CD4-positive, alpha-beta T cell treated with Interleukin-12 subunit alpha and Interleukin-12 subunit beta, for 1 hour (primary cell): ENCODE measurements at regions not wholly inside any gene's neighbourhood (a gene's known extent, or its start where the extent isn't known, plus 50 kb on each side); places are given as distances from the start of the nearest gene placed in this dataset.

Experiments used
- DNase-seq: peaks from one replicate; pipeline ENCODE4 v3.0.0-alpha.2; 2020

DNA sequence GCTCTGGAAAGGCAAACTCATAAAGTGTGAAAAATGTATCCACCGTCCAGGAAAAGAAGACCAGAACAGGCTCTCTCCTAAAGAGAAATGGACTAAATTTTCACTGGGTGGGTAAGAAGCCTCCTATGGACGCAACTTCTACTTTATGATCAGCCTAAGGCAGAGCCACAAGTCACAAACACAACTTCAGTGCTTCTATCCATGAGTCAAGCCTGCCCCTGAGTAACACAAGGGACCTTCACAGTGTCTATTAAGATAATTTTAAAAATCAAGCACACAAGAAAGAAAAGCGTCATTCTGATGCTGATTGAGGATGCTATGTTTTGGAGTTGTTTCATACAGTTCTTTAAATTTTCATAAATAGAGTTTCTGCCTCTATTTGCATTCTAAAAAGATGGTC is 601.7 kb upstream of the ARID1B start:
- no peak for DNase-seq

DNA sequence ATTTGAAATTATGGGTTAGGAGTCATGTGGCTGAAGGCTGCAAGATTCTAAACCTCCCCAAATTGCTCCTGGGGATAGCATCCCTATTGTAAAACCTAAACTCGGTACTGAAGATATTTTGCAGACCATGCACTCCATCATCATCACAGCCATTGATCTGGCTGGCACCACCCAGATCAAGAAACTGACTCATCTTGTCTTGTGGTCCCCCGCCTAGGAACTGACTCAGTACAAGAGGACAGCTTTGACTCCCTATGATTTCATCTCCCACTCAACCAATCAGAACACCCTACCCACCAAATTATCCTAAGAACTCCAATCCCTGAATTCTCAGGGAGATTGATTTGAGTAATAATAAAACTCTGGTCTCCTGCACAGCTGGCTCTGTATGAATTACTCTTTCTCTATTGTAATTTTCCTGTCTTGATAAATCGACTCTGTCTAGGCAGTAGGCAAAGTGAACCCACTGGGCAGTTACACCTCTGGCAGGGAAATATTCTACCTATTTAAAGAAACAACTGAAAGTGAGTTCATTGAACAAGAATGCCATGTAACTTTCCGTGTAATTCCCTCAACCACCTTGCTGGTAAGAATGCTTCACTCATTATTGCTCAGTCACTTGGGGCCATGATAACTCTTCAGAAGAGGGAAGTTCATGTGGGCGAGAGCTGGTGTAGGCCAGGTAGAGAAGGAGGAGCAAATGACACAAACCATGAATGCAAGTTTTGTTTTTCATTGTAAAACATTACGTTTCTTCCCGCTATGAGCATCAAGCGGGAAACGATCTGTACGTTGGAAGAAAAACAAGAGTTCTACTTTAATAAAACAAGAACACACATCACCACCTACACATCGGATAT is 602.9 kb upstream of the ARID1B start:
- DNase-seq: no peak

DNA sequence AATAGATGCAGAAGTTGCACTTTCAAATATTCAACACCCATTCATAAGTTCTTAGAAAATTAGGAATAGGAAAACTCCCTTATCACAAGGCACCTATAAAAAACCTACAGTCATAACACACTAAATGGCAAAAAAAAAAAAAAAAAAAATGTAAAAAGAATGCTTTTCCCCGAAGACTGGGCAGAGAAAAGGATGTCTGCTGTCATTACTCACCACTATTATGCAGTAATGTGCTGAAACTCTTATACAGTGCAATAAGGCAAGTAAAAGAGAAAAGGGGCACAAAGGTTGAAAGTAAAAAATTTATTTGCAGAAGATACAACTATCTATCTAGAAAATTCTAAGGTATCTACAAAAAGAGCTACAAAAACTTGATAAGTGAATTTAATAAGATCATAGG is 607.8 kb upstream of the ARID1B start:
- DNase-seq: no peak

GRCh38 chr6:156167625-156168071 is 609.5 kb upstream of the ARID1B start:
- no peak for DNase-seq

GRCh38 chr6:156167016-156167624 is 610.1 kb upstream of the ARID1B start:
- DNase-seq: peak; percentile 15

DNA sequence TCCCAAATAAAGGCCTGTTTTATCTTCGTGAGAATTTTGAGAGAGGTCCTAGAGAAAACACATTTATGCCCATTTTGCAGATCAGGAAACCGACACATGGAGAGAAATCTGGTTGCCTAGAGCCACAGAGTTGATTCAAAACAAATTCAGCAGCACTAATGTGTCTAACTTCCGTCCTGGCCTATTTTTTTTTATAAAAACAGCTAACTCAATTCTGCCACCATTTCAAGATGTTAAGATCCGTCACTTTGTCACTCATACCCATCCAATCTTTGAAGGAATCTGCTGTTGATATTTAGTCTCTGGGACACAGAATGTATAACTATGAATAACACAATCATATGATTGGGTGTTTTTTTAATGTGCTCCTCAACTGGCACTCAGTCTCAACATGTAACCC is 611.1 kb upstream of the ARID1B start:
- DNase-seq: peak; percentile 32

GRCh38 chr6:156164701-156165452 is 612.3 kb upstream of the ARID1B start:
- no peak for DNase-seq

- DNase-seq: no peak
Observed at GRCh38 chr6:156163311-156163710, 613.9 kb upstream of the ARID1B start.

- DNase-seq: no peak
Observed at GRCh38 chr6:156161471-156161870, 615.7 kb upstream of the ARID1B start.

DNA sequence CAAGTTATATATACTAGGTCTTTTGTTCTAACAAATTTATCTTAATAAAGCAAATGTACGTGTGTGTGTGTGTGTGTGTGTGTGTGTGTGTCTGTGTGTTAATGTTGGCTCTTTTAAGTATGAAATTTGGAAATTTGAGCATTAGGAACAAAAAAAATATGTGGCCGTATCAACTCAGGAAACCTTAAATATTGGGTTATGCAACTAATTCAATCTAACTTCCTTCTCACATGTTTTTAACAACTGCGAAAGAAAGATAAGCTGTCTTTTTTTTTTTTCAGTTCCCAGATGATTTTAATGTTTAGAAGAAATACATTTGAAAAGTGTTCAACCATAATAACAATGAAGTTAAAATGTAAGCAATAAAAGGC is 616.4 kb upstream of the ARID1B start:
- no peak for DNase-seq

GRCh38 chr6:156160007-156160794 is 617.0 kb upstream of the ARID1B start:
- DNase-seq: no peak

- no peak for DNase-seq
Observed at GRCh38 chr6:156154896-156155295, 622.3 kb upstream of the ARID1B start.

DNA sequence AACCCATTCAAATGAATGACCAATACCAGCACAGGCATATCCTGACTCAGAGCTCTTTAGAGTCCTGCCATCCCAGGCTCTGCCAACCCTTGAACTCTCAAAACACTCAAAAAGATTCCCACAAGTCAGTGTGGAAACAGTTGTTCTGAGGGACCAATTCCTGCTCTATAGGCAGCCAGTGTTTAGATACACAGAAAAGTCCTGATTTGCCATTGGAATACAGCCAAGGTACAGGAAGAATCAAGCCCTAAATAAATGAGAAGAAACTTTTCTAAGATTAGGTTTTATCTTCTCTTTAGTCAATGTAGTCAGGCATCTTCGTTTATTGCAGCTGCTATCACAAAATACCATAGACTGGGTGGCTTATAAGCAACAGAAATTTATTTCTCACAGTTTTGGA is 626.8 kb upstream of the ARID1B start:
- DNase-seq: no peak

- DNase-seq: no peak
Observed at GRCh38 chr6:156146891-156147290, 630.3 kb upstream of the ARID1B start.

- DNase-seq: no peak
Observed at GRCh38 chr6:156131221-156131903, 645.8 kb upstream of the ARID1B start.

- no peak for DNase-seq
Observed at GRCh38 chr6:156126535-156126934, 650.6 kb upstream of the ARID1B start.

- no peak for DNase-seq
Observed at GRCh38 chr6:156125844-156126243, 651.3 kb upstream of the ARID1B start.

- DNase-seq: no peak
Observed at GRCh38 chr6:156123731-156124130, 653.4 kb upstream of the ARID1B start.

GRCh38 chr6:156121973-156122372 is 655.2 kb upstream of the ARID1B start:
- no peak for DNase-seq

GRCh38 chr6:156114541-156114940 is 658.9 kb upstream of the NOX3 start:
- DNase-seq: no peak

DNA sequence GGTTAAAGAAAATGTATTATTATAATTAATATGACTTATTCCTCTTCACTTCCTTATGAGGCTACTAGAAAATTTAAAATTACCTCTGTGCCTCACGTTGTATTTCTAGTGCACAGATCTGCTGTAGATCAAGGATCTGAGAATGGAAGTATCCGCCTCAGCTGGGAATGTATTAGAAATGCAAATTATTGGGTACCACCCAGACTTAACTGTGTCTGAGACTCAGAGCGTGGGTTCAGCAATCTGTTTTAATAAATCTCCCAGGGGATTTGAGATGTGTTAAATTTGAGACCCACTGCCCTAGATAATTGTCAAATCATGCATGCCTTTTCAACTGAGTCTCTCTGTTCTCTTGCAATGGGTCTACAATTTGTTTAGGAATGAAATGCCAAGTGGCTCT is 658.0 kb upstream of the NOX3 start:
- DNase-seq: no peak

DNA sequence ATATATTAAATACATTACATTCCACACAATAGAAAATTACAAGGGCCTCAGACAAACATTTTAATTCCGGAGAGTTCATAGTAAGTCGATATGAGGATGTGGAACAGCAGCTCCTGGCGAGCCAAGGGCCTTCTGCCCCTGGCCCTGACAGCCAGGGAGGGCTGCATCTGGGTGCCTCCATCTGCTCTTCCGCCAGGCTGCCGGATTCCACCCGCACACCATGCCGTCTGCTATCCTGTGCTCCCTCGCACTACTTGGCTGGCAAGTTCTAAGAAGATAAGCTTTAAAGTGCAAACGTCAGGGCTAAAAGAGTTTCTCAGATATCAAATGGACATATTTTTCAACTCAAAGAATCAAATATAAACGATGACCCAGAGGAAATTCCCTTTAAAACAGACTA is 656.3 kb upstream of the NOX3 start:
- no peak for DNase-seq
